Stimulated activated CD4-positive, alpha-beta T cell treated with anti-CD3 and anti-CD28 coated beads, Interleukin-1b, Interleukin-23, amount 100 ng/mL, for 48 hours (primary cell): ENCODE measurements at regions not wholly inside any gene's neighbourhood (a gene's known extent, or its start where the extent isn't known, plus 50 kb on each side); places are given as distances from the start of the nearest gene placed in this dataset.
"Not testable (repeated sequence)": the region's sequence is repeated elsewhere in the genome, so short reads cannot be mapped to it uniquely, and the experiment has no call there.

Experiments
- DNase-seq: peaks from one replicate; pipeline ENCODE4 v3.0.0-alpha.2; 2020

- no peak for DNase-seq
Measured at GRCh38 chr2:53610260-53610659, 157.3 kb upstream of the CHAC2 start.

- no peak for DNase-seq
Measured at GRCh38 chr2:53609551-53609950, 158.1 kb upstream of the CHAC2 start.

- DNase-seq = no peak
Measured at GRCh38 chr2:53608293-53608692, 159.3 kb upstream of the CHAC2 start.

- DNase-seq = no peak
Measured at GRCh38 chr2:53600815-53601214, 166.8 kb upstream of the CHAC2 start.

- not testable (repeated sequence) for DNase-seq
Measured at GRCh38 chr2:53586733-53587612, 180.6 kb upstream of the CHAC2 start.

GRCh38 chr2:53584986-53585385 is 182.6 kb upstream of the CHAC2 start:
- DNase-seq = no peak

- DNase-seq = no peak
Measured at GRCh38 chr2:53583583-53583982, 184.0 kb upstream of the CHAC2 start.

- no peak for DNase-seq
Measured at GRCh38 chr2:53582556-53582955, 185.0 kb upstream of the CHAC2 start.

GRCh38 chr2:53576166-53576565 is 191.4 kb upstream of the CHAC2 start:
- no peak for DNase-seq

GRCh38 chr2:53575721-53576124 is 191.9 kb upstream of the CHAC2 start:
- no peak for DNase-seq

GRCh38 chr2:53572696-53573095 is 194.9 kb upstream of the CHAC2 start:
- no peak for DNase-seq

- DNase-seq = no peak
Measured at GRCh38 chr2:53569957-53570727, 197.5 kb upstream of the CHAC2 start.

- no peak for DNase-seq
Measured at GRCh38 chr2:53568469-53568868, 199.1 kb upstream of the CHAC2 start.

GRCh38 chr2:53567073-53567472 is 200.5 kb upstream of the CHAC2 start:
- no peak for DNase-seq

GRCh38 chr2:53562407-53562806 is 205.2 kb upstream of the CHAC2 start:
- no peak for DNase-seq

- DNase-seq = no peak
Measured at GRCh38 chr2:53561155-53561554, 206.4 kb upstream of the CHAC2 start.

GRCh38 chr2:53559302-53559966 is 208.2 kb upstream of the CHAC2 start:
- no peak for DNase-seq

GRCh38 chr2:53558867-53559266 is 208.7 kb upstream of the CHAC2 start:
- no peak for DNase-seq

- no peak for DNase-seq
Measured at GRCh38 chr2:53549497-53549896, 218.1 kb upstream of the CHAC2 start.

GRCh38 chr2:53545604-53546003 is 222.0 kb upstream of the CHAC2 start:
- no peak for DNase-seq

GRCh38 chr2:53544871-53545558 is 222.6 kb upstream of the CHAC2 start:
- no peak for DNase-seq

- no peak for DNase-seq
Measured at GRCh38 chr2:53543083-53543482, 224.5 kb upstream of the CHAC2 start.
